ENCODE measurements at regions not wholly inside any gene's neighbourhood (a gene's known extent, or its start where the extent isn't known, plus 50 kb on each side); places are given as distances from the start of the nearest gene placed in this dataset.

- no peak for TF ChIP-seq CTCF (IDR thresholded peaks at IDR 0.05; ENCODE audit: insufficient read depth, low read length, missing control alignments)
- no peak for DNase-seq (ENCODE audit: low read depth, low spot score)
- POLR2A ChIA-PET, result no interaction called here
- H3K4me3 ChIP-seq (ENCODE audit: low read depth, low read length), result no peak overlapping the region
- CTCF ChIA-PET, result interaction anchor here (1.3 kb wide), 1 partner anchor 1909 kb away, joined by 4 read pairs; no protein-coding TSS in a partner anchor
These were observed 723.6 kb downstream of the TRAM1L1 start for GRCh38 chr4:116361790-116362189.

DNA sequence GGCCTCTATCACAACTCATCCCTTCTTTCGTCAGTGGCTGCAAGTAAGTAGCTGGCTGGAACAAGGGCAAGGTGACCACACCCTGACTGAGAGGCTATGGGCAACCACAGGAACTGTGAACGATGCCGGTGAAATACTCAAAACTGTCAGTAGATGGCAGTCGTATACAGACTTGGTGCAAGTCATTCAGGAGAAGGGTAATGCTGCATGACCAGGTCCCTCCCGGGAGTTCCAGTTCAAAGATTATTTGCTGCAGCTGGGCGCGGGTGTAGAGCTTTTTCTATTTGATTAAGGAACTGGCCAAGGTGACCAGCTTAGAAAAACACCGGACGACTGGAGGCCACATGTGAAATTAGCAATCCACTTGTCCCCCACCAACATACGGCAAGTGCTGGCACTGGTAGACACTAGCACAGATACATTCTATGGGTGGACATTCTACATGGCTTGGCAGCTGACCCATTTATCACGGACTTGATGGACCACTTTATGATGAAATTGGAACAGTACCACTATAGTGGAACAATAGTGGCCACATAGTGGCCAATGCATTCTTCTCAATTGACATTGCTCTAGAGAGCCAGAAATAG, 726.6 kb downstream of the TRAM1L1 start:
- ChIA-PET POLR2A (no interaction called here), CTCF (interaction anchor here (1.1 to 2.1 kb wide), 3 partner anchors 8 to 1912 kb away, joined by 3 to 8 read pairs (median 6); no protein-coding TSS in a partner anchor)
- no peak overlapping the region for H3K4me3 ChIP-seq (ENCODE audit: low read depth, low read length)
- TF ChIP-seq CTCF (IDR thresholded peaks at IDR 0.05; ENCODE audit: insufficient read depth, low read length, missing control alignments), result peak; percentile 44
- DNase-seq (ENCODE audit: low read depth, low spot score), result no peak

GRCh38 chr4:116357758-116358157, 727.6 kb downstream of the TRAM1L1 start:
- TF ChIP-seq CTCF (IDR thresholded peaks at IDR 0.05; ENCODE audit: insufficient read depth, low read length, missing control alignments), result no peak
- ChIA-PET CTCF (interaction anchor here (2.1 kb wide), 1 partner anchor 1913 kb away, joined by 8 read pairs; no protein-coding TSS in a partner anchor), POLR2A (no interaction called here)
- no peak overlapping the region for H3K4me3 ChIP-seq (ENCODE audit: low read depth, low read length)
- no peak for DNase-seq (ENCODE audit: low read depth, low spot score)

GRCh38 chr4:116346750-116347149, 738.6 kb downstream of the TRAM1L1 start:
- ChIA-PET POLR2A (no interaction called here), CTCF (no interaction called here)
- no peak overlapping the region for H3K4me3 ChIP-seq (ENCODE audit: low read depth, low read length)
- DNase-seq (ENCODE audit: low read depth, low spot score), result no peak
- no peak for TF ChIP-seq CTCF (IDR thresholded peaks at IDR 0.05; ENCODE audit: insufficient read depth, low read length, missing control alignments)

DNA sequence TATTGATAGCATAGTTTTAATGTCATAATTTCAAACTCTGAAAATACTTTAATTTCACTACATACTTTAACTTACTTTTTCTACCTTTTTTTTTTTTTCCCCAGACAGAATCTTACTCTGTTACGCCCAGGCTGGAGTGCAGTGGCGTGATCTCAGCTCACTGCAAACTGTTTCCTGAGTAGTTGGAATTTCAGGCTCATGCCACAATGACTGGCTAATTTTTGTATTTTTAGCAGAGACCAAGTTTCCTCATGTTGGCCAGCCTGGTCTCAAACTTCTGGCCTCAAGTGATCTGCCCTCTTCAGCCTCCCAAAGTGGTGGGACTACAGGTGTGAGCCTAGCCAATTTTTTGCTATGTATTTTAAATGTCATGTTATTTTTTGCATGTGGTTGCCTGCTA, 741.6 kb downstream of the TRAM1L1 start:
- TF ChIP-seq CTCF (IDR thresholded peaks at IDR 0.05; ENCODE audit: insufficient read depth, low read length, missing control alignments), result no peak
- POLR2A ChIA-PET, result no interaction called here
- DNase-seq (ENCODE audit: low read depth, low spot score), result no peak
- H3K4me3 ChIP-seq (ENCODE audit: low read depth, low read length), result no peak overlapping the region
- CTCF ChIA-PET, result no interaction called here

DNA sequence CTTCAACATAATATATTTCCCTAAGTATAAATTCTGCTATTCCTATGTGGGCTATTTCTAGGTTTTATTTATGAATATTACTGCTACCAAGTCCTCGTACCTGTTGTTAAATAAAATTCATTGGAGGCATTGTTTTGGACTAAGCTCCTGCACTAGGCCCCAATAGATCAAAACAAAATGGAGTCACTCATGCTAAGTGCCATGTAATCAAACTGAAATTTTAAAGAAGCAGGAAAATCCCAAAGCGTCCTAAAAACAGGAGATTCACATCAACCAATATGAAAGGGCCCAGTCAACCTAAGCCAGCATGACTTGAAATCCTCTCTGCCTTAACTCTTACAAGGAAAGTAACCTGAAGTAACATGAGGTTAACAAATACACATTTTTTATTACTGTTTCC, 743.2 kb downstream of the TRAM1L1 start:
- H3K4me3 ChIP-seq (ENCODE audit: low read depth, low read length), result no peak overlapping the region
- ChIA-PET POLR2A (no interaction called here), CTCF (no interaction called here)
- DNase-seq (ENCODE audit: low read depth, low spot score), result no peak
- TF ChIP-seq CTCF (IDR thresholded peaks at IDR 0.05; ENCODE audit: insufficient read depth, low read length, missing control alignments), result no peak

Measured in AG04449 (cell line).